Lung (tissue), 11 donors: ENCODE measurements at regions not wholly inside any gene's neighbourhood (a gene's known extent, or its start where the extent isn't known, plus 50 kb on each side); places are given as distances from the start of the nearest gene placed in this dataset.

ENCODE experiments used
- ATAC-seq: fragments of 200-7000 bp; cut with Tn5 transposase; one replicate; pipeline ENCODE4 v1.9.1; 2020; ENCODE audit warnings: moderate number of reproducible peaks; ENCODE audit not compliant: insufficient read depth, low FRiP score
- DNase-seq, 3 donors: peaks; one replicate each; pipeline ENCODE4 v3.0.0-alpha.2; 2013 to 2017
- H3K27ac ChIP-seq, 2 donors: one replicate each; pipeline ENCODE4 v1.5.1; 2013; ENCODE audit warnings: mild to moderate bottlenecking in 2 of 2, moderate library complexity in 2 of 2, control low read depth in 1 of 2, inconsistent platforms in 1 of 2, low read depth in 1 of 2, low read length in 1 of 2
- H3K27me3 ChIP-seq, 3 donors: one replicate each; pipeline ENCODE4 v1.5.1; 2013; ENCODE audit warnings: low read length in 2 of 3; ENCODE audit not compliant: control insufficient read depth in 3 of 3, insufficient read depth in 3 of 3
- H3K36me3 ChIP-seq, 4 donors: one replicate each; pipeline ENCODE4 v1.5.1; 2013; ENCODE audit warnings: low read length in 4 of 4, mild to moderate bottlenecking in 1 of 4, moderate library complexity in 1 of 4; ENCODE audit not compliant: control insufficient read depth in 4 of 4, insufficient read depth in 4 of 4
- H3K4me1 ChIP-seq, 5 donors: one replicate each; pipeline ENCODE4 v1.5.1; 2013; ENCODE audit warnings: low read length in 5 of 5, mild to moderate bottlenecking in 2 of 5, moderate library complexity in 1 of 5; ENCODE audit not compliant: control insufficient read depth in 5 of 5, insufficient read depth in 5 of 5
- H3K4me3 ChIP-seq: one replicate; pipeline ENCODE4 v1.5.1; 2013; ENCODE audit warnings: mild to moderate bottlenecking, control low read depth, moderate library complexity
- H3K9ac ChIP-seq, 2 donors: one replicate each; pipeline ENCODE4 v1.5.1; 2013; ENCODE audit warnings: low read length in 2 of 2, control low read depth in 1 of 2; ENCODE audit not compliant: insufficient read depth in 1 of 2
- H3K9me3 ChIP-seq, 4 donors: one replicate each; pipeline ENCODE4 v1.5.1; 2013; ENCODE audit warnings: low read length in 3 of 4, mild to moderate bottlenecking in 1 of 4, moderate library complexity in 1 of 4; ENCODE audit not compliant: control insufficient read depth in 4 of 4, insufficient read depth in 3 of 4
- WGBS, 2 donors: extraction: QIAGEN DNeasy Blood & Tissue Kit; methylation state at CpG; one replicate each; pipeline ENCODE4 v1.1.7; 2013; 5-methylcytosine and 5-hydroxymethylcytosine counted together
- TF ChIP-seq, protein P1 (sequence below): IDR thresholded peaks from 2 replicates; pipeline ENCODE4 v1.5.1; 2012; ENCODE audit warnings: mild to moderate bottlenecking; ENCODE audit errors: control extremely low read depth, extremely low read depth
- donor health status: control.
- donor health status: control.
- donor health status: Bipolar disorder and iron deficiency.
- donor health status: healthy.
- donor health status: DM: yes; HTN: yes; CAD: no.

GRCh38 chr4:149026696-149027095 lies 584.5 kb upstream of the NR3C2 start:
- Histone ChIP-seq H3K4me3 (no peak overlapping the region), H3K4me1 (no peaks in the 10 kb centered on the region), H3K27me3 (no peaks in the 10 kb centered on the region), H3K9ac (no peak overlapping the region), H3K36me3 (no peaks in the 10 kb centered on the region), H3K9me3 (peaks cover 0 to 4% (median 0%) of the 10 kb centered on the region in 4 donors), H3K27ac (no peak overlapping the region)
- DNase-seq (no peak), ATAC-seq (no peak)
- TF ChIP-seq, protein P1, sequence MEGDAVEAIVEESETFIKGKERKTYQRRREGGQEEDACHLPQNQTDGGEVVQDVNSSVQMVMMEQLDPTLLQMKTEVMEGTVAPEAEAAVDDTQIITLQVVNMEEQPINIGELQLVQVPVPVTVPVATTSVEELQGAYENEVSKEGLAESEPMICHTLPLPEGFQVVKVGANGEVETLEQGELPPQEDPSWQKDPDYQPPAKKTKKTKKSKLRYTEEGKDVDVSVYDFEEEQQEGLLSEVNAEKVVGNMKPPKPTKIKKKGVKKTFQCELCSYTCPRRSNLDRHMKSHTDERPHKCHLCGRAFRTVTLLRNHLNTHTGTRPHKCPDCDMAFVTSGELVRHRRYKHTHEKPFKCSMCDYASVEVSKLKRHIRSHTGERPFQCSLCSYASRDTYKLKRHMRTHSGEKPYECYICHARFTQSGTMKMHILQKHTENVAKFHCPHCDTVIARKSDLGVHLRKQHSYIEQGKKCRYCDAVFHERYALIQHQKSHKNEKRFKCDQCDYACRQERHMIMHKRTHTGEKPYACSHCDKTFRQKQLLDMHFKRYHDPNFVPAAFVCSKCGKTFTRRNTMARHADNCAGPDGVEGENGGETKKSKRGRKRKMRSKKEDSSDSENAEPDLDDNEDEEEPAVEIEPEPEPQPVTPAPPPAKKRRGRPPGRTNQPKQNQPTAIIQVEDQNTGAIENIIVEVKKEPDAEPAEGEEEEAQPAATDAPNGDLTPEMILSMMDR = no peak
- 94% methylated on average over 2 of the region's 2 CpGs for WGBS, 2 donors

- Histone ChIP-seq H3K4me1 (no peaks in the 10 kb centered on the region), H3K36me3 (no peaks in the 10 kb centered on the region), H3K4me3 (no peak overlapping the region), H3K27ac (no peak overlapping the region), H3K9me3 (peaks cover 0 to 2% (median 0%) of the 10 kb centered on the region in 4 donors), H3K27me3 (no peaks in the 10 kb centered on the region), H3K9ac (no peak overlapping the region)
- ATAC-seq (no peak), DNase-seq (no peak)
- TF ChIP-seq, protein P1 = no peak
- 90 to 93% methylated on average over 6 of the region's 6 CpGs for WGBS, 2 donors
Measured at GRCh38 chr4:149017002-149017734, 575.0 kb upstream of the NR3C2 start.

DNA sequence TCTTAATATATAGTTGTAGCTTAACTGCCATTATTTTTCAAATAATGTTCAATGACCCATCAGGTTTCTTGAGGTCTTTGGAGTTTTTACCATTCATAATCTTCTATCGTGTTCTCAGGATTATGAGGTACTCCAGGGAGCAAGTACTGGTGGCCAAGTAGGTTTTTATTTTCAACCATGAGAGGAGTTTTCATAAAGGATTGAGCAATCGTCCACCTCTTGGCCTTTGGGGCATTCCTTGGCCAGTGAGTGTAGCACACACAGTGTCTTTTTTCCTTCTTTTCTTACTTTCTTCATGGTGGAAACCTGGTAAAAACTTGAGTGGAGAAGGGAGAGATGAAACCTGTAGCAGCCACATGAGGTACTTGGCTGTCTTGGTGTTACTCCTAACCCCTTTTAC lies 567.0 kb upstream of the NR3C2 start:
- WGBS, 2 donors = 63 to 76% methylated on average over 2 of the region's 2 CpGs
- Histone ChIP-seq H3K9me3 (peaks cover 0 to 5% (median 1%) of the 10 kb centered on the region in 4 donors), H3K27me3 (no peaks in the 10 kb centered on the region), H3K9ac (no peak overlapping the region), H3K4me1 (no peaks in the 10 kb centered on the region), H3K4me3 (no peak overlapping the region), H3K36me3 (no peaks in the 10 kb centered on the region), H3K27ac (no peak overlapping the region)
- DNase-seq (no peak), ATAC-seq (no peak)
- TF ChIP-seq, protein P1 = no peak
